Ishikawa (cell line): ENCODE measurements at regions not wholly inside any gene's neighbourhood (a gene's known extent, or its start where the extent isn't known, plus 50 kb on each side); places are given as distances from the start of the nearest gene placed in this dataset.

Experiments used
- CEBPB ChIP-seq: IDR thresholded peaks from 2 replicates; pipeline ENCODE4 v1.6.1; 2012
- CREB1 ChIP-seq: IDR thresholded peaks from 2 replicates; pipeline ENCODE4 v1.6.1; 2012; ENCODE audit warnings: low read depth
- EGR1 ChIP-seq: IDR thresholded peaks from 2 replicates; pipeline ENCODE4 v1.6.1; 2012
- EP300 ChIP-seq: IDR thresholded peaks from 2 replicates; pipeline ENCODE4 v1.6.1; 2012; ENCODE audit warnings: borderline replicate concordance
- FOXM1 ChIP-seq: IDR thresholded peaks from 2 replicates; pipeline ENCODE4 v1.6.1; 2012; ENCODE audit warnings: low read depth, borderline replicate concordance
- MAX ChIP-seq: IDR thresholded peaks from 2 replicates; pipeline ENCODE4 v1.6.1; 2012
- NFIC ChIP-seq: IDR thresholded peaks from 2 replicates; pipeline ENCODE4 v1.6.1; 2012
- RAD21 ChIP-seq: IDR thresholded peaks from 2 replicates; pipeline ENCODE4 v1.6.1; 2012; ENCODE audit warnings: low read depth
- TAF1 ChIP-seq: IDR thresholded peaks from 2 replicates; pipeline ENCODE4 v1.6.1; 2012; ENCODE audit warnings: low read depth, mild to moderate bottlenecking
- TCF12 ChIP-seq: IDR thresholded peaks from 2 replicates; pipeline ENCODE4 v1.6.1; 2012; ENCODE audit warnings: low read depth
- TEAD4 ChIP-seq: IDR thresholded peaks from 2 replicates; pipeline ENCODE4 v1.6.1; 2012
- USF1 ChIP-seq: IDR thresholded peaks from 2 replicates; pipeline ENCODE4 v1.6.1; 2012
- YY1 ChIP-seq: IDR thresholded peaks from 2 replicates; pipeline ENCODE4 v1.6.1; 2012; ENCODE audit warnings: low read depth
- ZBTB7A ChIP-seq: IDR thresholded peaks from 2 replicates; pipeline ENCODE4 v1.6.1; 2012; ENCODE audit warnings: low read depth
- TF ChIP-seq, protein P1 (sequence below): IDR thresholded peaks from 2 replicates; pipeline ENCODE4 v1.6.1; 2012; ENCODE audit warnings: low read depth, mild to moderate bottlenecking

GRCh38 chr1:223456747-223457146 is 63.5 kb downstream of the CCDC185 start:
- TF ChIP-seq NFIC = no peak
- no peak for TF ChIP-seq ZBTB7A
- TF ChIP-seq EGR1 = no peak
- TF ChIP-seq, protein P1, sequence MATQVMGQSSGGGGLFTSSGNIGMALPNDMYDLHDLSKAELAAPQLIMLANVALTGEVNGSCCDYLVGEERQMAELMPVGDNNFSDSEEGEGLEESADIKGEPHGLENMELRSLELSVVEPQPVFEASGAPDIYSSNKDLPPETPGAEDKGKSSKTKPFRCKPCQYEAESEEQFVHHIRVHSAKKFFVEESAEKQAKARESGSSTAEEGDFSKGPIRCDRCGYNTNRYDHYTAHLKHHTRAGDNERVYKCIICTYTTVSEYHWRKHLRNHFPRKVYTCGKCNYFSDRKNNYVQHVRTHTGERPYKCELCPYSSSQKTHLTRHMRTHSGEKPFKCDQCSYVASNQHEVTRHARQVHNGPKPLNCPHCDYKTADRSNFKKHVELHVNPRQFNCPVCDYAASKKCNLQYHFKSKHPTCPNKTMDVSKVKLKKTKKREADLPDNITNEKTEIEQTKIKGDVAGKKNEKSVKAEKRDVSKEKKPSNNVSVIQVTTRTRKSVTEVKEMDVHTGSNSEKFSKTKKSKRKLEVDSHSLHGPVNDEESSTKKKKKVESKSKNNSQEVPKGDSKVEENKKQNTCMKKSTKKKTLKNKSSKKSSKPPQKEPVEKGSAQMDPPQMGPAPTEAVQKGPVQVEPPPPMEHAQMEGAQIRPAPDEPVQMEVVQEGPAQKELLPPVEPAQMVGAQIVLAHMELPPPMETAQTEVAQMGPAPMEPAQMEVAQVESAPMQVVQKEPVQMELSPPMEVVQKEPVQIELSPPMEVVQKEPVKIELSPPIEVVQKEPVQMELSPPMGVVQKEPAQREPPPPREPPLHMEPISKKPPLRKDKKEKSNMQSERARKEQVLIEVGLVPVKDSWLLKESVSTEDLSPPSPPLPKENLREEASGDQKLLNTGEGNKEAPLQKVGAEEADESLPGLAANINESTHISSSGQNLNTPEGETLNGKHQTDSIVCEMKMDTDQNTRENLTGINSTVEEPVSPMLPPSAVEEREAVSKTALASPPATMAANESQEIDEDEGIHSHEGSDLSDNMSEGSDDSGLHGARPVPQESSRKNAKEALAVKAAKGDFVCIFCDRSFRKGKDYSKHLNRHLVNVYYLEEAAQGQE = no peak

GRCh38 chr1:223460566-223461189 is 67.5 kb downstream of the CCDC185 start:
- no peak for TF ChIP-seq ZBTB7A
- TF ChIP-seq NFIC = no peak
- no peak for TF ChIP-seq YY1
- no peak for TF ChIP-seq CREB1
- TF ChIP-seq TAF1 = no peak
- no peak for TF ChIP-seq USF1
- no peak for TF ChIP-seq CEBPB
- TF ChIP-seq, protein P1 = no peak
- no peak for TF ChIP-seq TCF12
- no peak for TF ChIP-seq MAX

- TF ChIP-seq RAD21 (no peak), EGR1 (no peak), MAX (no peak), ZBTB7A (no peak), EP300 (no peak), TCF12 (no peak), TAF1 (no peak)
Observed at GRCh38 chr1:223462047-223462630, 68.9 kb downstream of the CCDC185 start.

DNA sequence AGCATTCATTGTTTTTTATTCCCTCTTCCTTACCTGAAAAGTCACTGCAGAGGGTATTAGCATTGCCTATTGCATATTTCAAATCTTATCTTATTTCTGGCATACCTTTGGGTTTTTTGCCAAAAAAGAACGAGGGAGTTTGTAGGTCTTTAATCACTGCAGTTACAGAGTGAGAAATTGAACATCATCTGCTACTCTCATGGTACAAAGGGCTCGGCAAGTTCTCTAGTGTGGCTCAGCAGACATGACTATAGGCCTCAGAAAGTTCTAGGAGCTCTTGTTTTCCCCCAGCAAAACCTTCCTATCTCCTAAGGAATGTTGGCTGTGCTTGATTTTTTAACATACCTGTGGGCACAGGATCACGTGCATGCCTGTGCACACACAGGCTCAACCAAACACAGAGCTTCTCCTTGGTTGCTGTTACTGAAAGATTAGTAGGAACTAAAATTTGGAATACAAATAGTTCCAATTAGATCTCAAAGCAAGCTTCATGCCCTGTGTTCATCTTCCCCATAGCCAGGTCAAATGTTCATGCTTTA is 69.7 kb downstream of the CCDC185 start:
- TF ChIP-seq ZBTB7A = no peak
- no peak for TF ChIP-seq RAD21
- TF ChIP-seq, protein P1 = no peak
- no peak for TF ChIP-seq FOXM1
- no peak for TF ChIP-seq TEAD4

GRCh38 chr1:223466151-223466550 is 72.9 kb downstream of the CCDC185 start:
- TF ChIP-seq, protein P1 = no peak
- TF ChIP-seq EGR1 = no peak
- no peak for TF ChIP-seq CEBPB
- TF ChIP-seq FOXM1 = no peak
- no peak for TF ChIP-seq MAX
- no peak for TF ChIP-seq TAF1
- TF ChIP-seq EP300 = no peak
- TF ChIP-seq CREB1 = no peak
- TF ChIP-seq TCF12 = no peak
- TF ChIP-seq TEAD4 = no peak
